Lower leg skin (tissue), 4 donors: ENCODE measurements at regions not wholly inside any gene's neighbourhood (a gene's known extent, or its start where the extent isn't known, plus 50 kb on each side); places are given as distances from the start of the nearest gene placed in this dataset.

ENCODE experiments used
- DNase-seq, 2 donors: peaks; one replicate each; pipeline ENCODE4 v3.0.0-alpha.2; 2019; ENCODE audit warnings: low spot score in 2 of 2
- H3K4me3 ChIP-seq: fragments of 200-600 bp; sonication (generic); 2 replicates; pipeline ENCODE4 v1.5.1; 2017; ENCODE audit warnings: mild to moderate bottlenecking, low read depth; ENCODE audit not compliant: poor library complexity, severe bottlenecking
- CTCF ChIP-seq, 3 donors: fragments of 450-650 bp; IDR thresholded peaks; one replicate each; pipeline ENCODE4 v1.5.1; 2016; ENCODE audit warnings: antibody characterized with exemption in 3 of 3, mild to moderate bottlenecking in 3 of 3, moderate library complexity in 2 of 3
- POLR2A ChIP-seq, 2 donors: fragments of 450-650 bp; IDR thresholded peaks; one replicate each; pipeline ENCODE4 v1.6.1; 2016 to 2017; ENCODE audit warnings: antibody characterized with exemption in 2 of 2, mild to moderate bottlenecking in 1 of 2, moderate library complexity in 1 of 2
- WGBS, 2 donors: methylation state at CpG; one replicate each; pipeline ENCODE4 v1.1.5; 2018; 5-methylcytosine and 5-hydroxymethylcytosine counted together
- intact Hi-C: fragments of 100-400 bp; cut with DNase I; formaldehyde crosslinking; loops from one replicate; pipeline ENCODE4 v1.15.0; 2023; ENCODE audit warnings: low total_unique reads

DNA sequence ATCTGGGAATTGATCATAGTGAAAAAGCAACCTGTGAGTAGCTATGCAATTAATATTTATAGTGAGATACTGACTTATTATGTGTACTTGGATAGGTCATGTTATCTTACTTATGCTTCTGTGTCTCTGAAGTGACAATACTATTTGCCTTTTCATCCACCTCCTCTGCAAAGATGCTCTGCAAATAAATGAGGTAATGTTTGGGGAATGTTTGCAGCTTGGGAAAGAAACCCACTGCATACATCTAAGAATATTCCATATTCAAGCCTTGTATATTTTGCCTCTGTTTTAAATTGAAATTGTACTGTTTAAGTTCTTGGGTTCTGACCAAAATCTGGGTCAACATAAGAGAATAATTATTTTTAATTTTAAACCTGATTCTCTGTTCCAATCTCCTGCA lies 217.4 kb upstream of the DTNA start:
- DNase-seq: no peak
- intact Hi-C loops: no loop called here
- no peak overlapping the region for H3K4me3 ChIP-seq
- TF ChIP-seq CTCF (IDR thresholded peaks at IDR 0.05) (no peak), POLR2A (IDR thresholded peaks at IDR 0.05) (no peak)

GRCh38 chr18:34493099-34493544 lies 217.0 kb upstream of the DTNA start:
- intact Hi-C loops: no loop called here
- DNase-seq: peak; percentile 51 to 91
- peak overlapping the region; percentile 34 for H3K4me3 ChIP-seq
- 0 to 1% methylated on average over 18 of the region's 18 CpGs for WGBS, 2 donors
- TF ChIP-seq POLR2A (IDR thresholded peaks at IDR 0.05) (no peak), CTCF (IDR thresholded peaks at IDR 0.05) (no peak)

DNA sequence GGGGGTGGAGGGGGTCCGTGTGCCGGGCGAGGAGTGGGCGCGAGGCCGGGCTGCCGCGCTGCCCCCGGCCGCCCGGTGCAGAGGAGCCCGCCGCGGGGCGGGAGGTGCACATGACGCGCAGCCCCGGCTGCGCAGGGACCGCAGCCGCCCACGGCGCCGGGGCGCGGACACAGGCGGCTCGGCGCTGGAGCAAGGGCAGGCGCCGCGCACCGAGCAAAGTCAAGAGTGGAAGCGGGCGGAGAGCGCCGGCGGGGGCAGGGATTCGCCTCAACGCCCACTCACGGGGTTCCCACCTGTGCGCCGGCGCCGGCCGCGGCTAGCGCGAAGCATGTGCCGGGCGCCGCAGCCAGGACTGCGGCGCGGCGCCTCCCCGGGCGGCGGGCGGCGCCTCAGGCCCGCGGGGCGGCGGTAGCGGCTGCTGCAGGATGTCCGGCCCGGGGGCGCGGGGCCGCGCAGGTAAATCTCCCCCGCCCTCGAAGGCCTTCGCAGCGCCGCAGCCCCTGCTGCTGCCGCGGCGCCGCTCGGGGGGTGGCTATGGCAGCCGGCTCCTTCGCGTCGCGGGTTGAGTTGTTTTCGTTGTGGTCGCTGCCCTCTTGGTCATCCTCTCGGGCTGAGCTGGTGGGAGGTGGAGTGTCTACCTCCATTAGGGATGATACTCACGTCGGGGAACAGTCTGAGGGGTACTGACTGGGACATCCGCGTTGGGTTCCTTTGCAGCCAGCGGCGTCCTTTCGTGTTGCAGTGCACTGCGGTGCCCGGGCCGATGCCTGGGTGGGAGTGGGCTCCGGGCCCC lies 216.3 kb upstream of the DTNA start:
- DNase-seq: no peak
- WGBS, 2 donors: 1 to 4% methylated on average over 53 to 57 of the region's 101 CpGs

GRCh38 chr18:34494359-34494696 lies 215.8 kb upstream of the DTNA start:
- no peak overlapping the region for H3K4me3 ChIP-seq

More for the DNA sequence above, 216.3 kb upstream of the DTNA start:
- peak overlapping the region; percentile 34 for H3K4me3 ChIP-seq
- no peak for TF ChIP-seq CTCF (IDR thresholded peaks at IDR 0.05)
- no peak for TF ChIP-seq POLR2A (IDR thresholded peaks at IDR 0.05)
- intact Hi-C loops: no loop called here

GRCh38 chr18:34495506-34495905 lies 214.6 kb upstream of the DTNA start:
- 38 to 41% methylated on average over 6 of the region's 6 CpGs for WGBS, 2 donors
- TF ChIP-seq POLR2A (IDR thresholded peaks at IDR 0.05) (no peak), CTCF (IDR thresholded peaks at IDR 0.05) (no peak)
- H3K4me3 ChIP-seq: no peak overlapping the region
- intact Hi-C loops: no loop called here
- DNase-seq: no peak

More at GRCh38 chr18:34494359-34494696, 215.8 kb upstream of the DTNA start:
- DNase-seq: no peak
- intact Hi-C loops: no loop called here
- WGBS, 2 donors: 8 to 9% methylated on average over 14 to 15 of the region's 16 CpGs
- TF ChIP-seq POLR2A (IDR thresholded peaks at IDR 0.05): no peak
- no peak for TF ChIP-seq CTCF (IDR thresholded peaks at IDR 0.05)

- no peak for DNase-seq
- no peak overlapping the region for H3K4me3 ChIP-seq
- intact Hi-C loops: no loop called here
- 68 to 84% methylated on average over 4 of the region's 4 CpGs for WGBS, 2 donors
- TF ChIP-seq CTCF (IDR thresholded peaks at IDR 0.05): no peak
- no peak for TF ChIP-seq POLR2A (IDR thresholded peaks at IDR 0.05)
These were observed 208.5 kb upstream of the DTNA start for GRCh38 chr18:34501553-34501952.
